ENCODE measurements at regions not wholly inside any gene's neighbourhood (a gene's known extent, or its start where the extent isn't known, plus 50 kb on each side); places are given as distances from the start of the nearest gene placed in this dataset.

DNA sequence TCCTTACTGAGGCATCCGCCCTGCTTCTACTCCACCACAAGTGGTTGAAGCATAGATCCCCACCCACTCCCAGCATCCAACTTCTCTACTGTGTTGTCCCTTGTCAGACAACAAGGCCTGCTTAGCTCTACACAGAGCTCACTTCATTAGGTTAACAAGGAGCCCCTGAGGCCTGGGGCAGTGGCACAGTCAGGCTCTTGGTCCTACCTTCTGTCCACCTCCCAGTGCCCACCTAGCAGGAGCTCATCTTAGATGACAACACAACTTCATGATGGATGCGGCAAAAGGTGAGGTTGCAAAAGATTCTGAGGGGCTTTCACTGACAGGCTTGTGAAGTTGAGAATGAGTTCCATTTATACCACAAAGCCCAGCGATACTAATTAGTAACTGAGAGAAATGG is 432.0 kb upstream of the CDH5 start:
- peaks cover 0 to 3% (median 0%) of the 10 kb centered on the region in 3 donors for H3K9me3 ChIP-seq (ENCODE audit: control extremely low read depth in 1 of 3, control insufficient read depth in 2 of 3, insufficient read depth in 1 of 3, low read length in 2 of 3)
- H3K27me3 Mint-ChIP-seq: peaks cover 3% of the 10 kb centered on the region
- POLR2A ChIA-PET: no interaction called here
- no peaks in the 10 kb centered on the region for H3K4me1 Mint-ChIP-seq
- no peak overlapping the region for H3K27ac Mint-ChIP-seq
- TF ChIP-seq, protein P1, sequence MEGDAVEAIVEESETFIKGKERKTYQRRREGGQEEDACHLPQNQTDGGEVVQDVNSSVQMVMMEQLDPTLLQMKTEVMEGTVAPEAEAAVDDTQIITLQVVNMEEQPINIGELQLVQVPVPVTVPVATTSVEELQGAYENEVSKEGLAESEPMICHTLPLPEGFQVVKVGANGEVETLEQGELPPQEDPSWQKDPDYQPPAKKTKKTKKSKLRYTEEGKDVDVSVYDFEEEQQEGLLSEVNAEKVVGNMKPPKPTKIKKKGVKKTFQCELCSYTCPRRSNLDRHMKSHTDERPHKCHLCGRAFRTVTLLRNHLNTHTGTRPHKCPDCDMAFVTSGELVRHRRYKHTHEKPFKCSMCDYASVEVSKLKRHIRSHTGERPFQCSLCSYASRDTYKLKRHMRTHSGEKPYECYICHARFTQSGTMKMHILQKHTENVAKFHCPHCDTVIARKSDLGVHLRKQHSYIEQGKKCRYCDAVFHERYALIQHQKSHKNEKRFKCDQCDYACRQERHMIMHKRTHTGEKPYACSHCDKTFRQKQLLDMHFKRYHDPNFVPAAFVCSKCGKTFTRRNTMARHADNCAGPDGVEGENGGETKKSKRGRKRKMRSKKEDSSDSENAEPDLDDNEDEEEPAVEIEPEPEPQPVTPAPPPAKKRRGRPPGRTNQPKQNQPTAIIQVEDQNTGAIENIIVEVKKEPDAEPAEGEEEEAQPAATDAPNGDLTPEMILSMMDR (IDR thresholded peaks at IDR 0.05): no peak
- TF ChIP-seq EZH2 (IDR thresholded peaks at IDR 0.05; ENCODE audit: borderline replicate concordance, insufficient read depth, low read depth, low read length, poor library complexity, severe bottlenecking): no peak
- H3K9ac ChIP-seq (ENCODE audit: low read length): no peak overlapping the region
- no peak overlapping the region for H3K4me3 ChIP-seq (ENCODE audit: control extremely low read depth in 1 of 5, extremely low read depth in 1 of 5, insufficient read depth in 1 of 5, low read depth in 2 of 5, low read length in 4 of 5)
- H3K27me3 ChIP-seq (replicated peaks in 1 of 4; ENCODE audit: control extremely low read depth in 1 of 4, control insufficient read depth in 3 of 4, insufficient read depth in 4 of 4, low read length in 3 of 4): no peaks in the 10 kb centered on the region
- intact Hi-C loops (cut with micrococcal nuclease): no loop called here
- ATAC-seq (ENCODE audit: low read depth) (no peak), DNase-seq (no peak)
- H3K27ac ChIP-seq (ENCODE audit: low read length in 2 of 2): no peak overlapping the region
- no peak overlapping the region for H2AFZ ChIP-seq (ENCODE audit: insufficient read depth, low read depth, low read length, poor library complexity, severe bottlenecking)
- H3K4me1 ChIP-seq (ENCODE audit: control insufficient read depth in 2 of 2, insufficient read depth in 2 of 2, low read length in 2 of 2): no peaks in the 10 kb centered on the region
- WGBS (ENCODE audit: insufficient coverage): 100% methylated on average over 1 of the region's 3 CpGs
- no peaks in the 10 kb centered on the region for H3K9me3 Mint-ChIP-seq (ENCODE audit: insufficient read depth)
- H3K4me3 Mint-ChIP-seq: no peak overlapping the region
- CTCF ChIA-PET: no interaction called here
- H3K36me3 ChIP-seq (replicated peaks in 1 of 2; ENCODE audit: control extremely low read depth in 1 of 2, control insufficient read depth in 1 of 2, extremely low read depth in 1 of 2, insufficient read depth in 2 of 2, low read length in 1 of 2): no peaks in the 10 kb centered on the region
- no peaks in the 10 kb centered on the region for H3K79me2 ChIP-seq (ENCODE audit: control insufficient read depth, insufficient read depth, low read length)
- no peak overlapping the region for H3K4me2 ChIP-seq (replicated peaks; ENCODE audit: low read depth, low read length, poor library complexity, severe bottlenecking)
- no peaks in the 10 kb centered on the region for H4K20me1 ChIP-seq (ENCODE audit: control insufficient read depth, insufficient read depth, low read length, poor library complexity, severe bottlenecking)

DNA sequence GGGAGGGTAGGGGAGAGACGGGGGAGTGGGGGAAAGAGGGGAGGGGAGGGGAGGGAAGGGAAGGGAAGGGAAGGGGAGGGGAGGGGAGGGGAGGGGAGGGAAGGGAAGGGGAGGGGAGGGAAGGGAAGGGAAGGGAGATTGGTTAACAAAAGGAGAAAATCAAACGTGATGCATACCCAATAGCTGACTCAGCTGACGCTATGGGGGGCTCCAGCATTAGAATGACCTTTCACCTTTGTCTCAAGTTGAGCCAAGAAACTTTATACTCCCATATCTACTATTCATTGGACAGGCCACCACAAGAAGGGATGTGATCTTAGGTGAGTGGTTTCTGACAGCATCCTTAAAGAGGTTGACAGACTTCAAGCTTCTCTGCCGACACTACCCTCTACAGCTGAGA is 432.8 kb upstream of the CDH5 start:
- intact Hi-C loops (cut with micrococcal nuclease): no loop called here
- Histone ChIP-seq H3K9me3 (ENCODE audit: control extremely low read depth in 1 of 3, control insufficient read depth in 2 of 3, insufficient read depth in 1 of 3, low read length in 2 of 3) (peaks cover 0 to 3% (median 0%) of the 10 kb centered on the region in 3 donors), H3K27ac (ENCODE audit: low read length in 2 of 2) (no peak overlapping the region), H3K4me3 (ENCODE audit: control extremely low read depth in 1 of 5, extremely low read depth in 1 of 5, insufficient read depth in 1 of 5, low read depth in 2 of 5, low read length in 4 of 5) (no peak overlapping the region), H3K9ac (ENCODE audit: low read length) (no peak overlapping the region), H3K27me3 (replicated peaks in 1 of 4; ENCODE audit: control extremely low read depth in 1 of 4, control insufficient read depth in 3 of 4, insufficient read depth in 4 of 4, low read length in 3 of 4) (no peaks in the 10 kb centered on the region), H3K36me3 (replicated peaks in 1 of 2; ENCODE audit: control extremely low read depth in 1 of 2, control insufficient read depth in 1 of 2, extremely low read depth in 1 of 2, insufficient read depth in 2 of 2, low read length in 1 of 2) (no peaks in the 10 kb centered on the region), H4K20me1 (ENCODE audit: control insufficient read depth, insufficient read depth, low read length, poor library complexity, severe bottlenecking) (no peaks in the 10 kb centered on the region), H3K4me1 (ENCODE audit: control insufficient read depth in 2 of 2, insufficient read depth in 2 of 2, low read length in 2 of 2) (no peaks in the 10 kb centered on the region), H3K79me2 (ENCODE audit: control insufficient read depth, insufficient read depth, low read length) (no peaks in the 10 kb centered on the region), H2AFZ (ENCODE audit: insufficient read depth, low read depth, low read length, poor library complexity, severe bottlenecking) (no peak overlapping the region), H3K4me2 (replicated peaks; ENCODE audit: low read depth, low read length, poor library complexity, severe bottlenecking) (no peak overlapping the region)
- Mint-ChIP-seq H3K4me3 (no peak overlapping the region), H3K27me3 (peaks cover 3% of the 10 kb centered on the region), H3K9me3 (ENCODE audit: insufficient read depth) (no peaks in the 10 kb centered on the region), H3K27ac (no peak overlapping the region), H3K4me1 (no peaks in the 10 kb centered on the region)
- no peak for TF ChIP-seq EZH2 (IDR thresholded peaks at IDR 0.05; ENCODE audit: borderline replicate concordance, insufficient read depth, low read depth, low read length, poor library complexity, severe bottlenecking)
- TF ChIP-seq, protein P1 (IDR thresholded peaks at IDR 0.05): no peak
- WGBS (ENCODE audit: insufficient coverage): 100% methylated on average over 1 of the region's 4 CpGs
- ChIA-PET CTCF (no interaction called here), POLR2A (no interaction called here)
- DNase-seq (no peak), ATAC-seq (ENCODE audit: low read depth) (no peak)
